ENCODE measurements at regions not wholly inside any gene's neighbourhood (a gene's known extent, or its start where the extent isn't known, plus 50 kb on each side); places are given as distances from the start of the nearest gene placed in this dataset.

DNA sequence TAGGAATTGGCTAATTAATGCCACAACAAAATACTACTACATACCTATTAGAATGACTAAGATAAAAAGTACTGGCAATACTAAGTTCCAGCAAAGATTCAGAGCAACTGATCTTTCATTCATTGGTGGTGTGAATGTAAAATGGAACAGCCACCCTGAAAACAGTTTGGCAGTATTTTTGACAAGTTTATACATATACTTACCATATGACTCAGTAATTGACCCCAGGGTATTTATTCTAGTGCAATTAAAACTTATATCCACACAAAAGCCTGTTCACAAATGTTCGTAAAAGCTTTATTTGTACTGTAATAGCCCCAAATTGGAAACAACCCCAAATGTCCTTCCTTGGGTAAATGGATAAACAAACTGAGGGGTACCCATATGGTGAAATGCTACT is 270.8 kb upstream of the ACTBL2 start:
- no peak for DNase-seq
- Mint-ChIP-seq H3K4me3 (no peak overlapping the region), H3K27me3 (ENCODE audit: insufficient read depth) (no peaks in the 10 kb centered on the region), H3K4me1 (no peaks in the 10 kb centered on the region), H3K36me3 (ENCODE audit: low read depth) (no peaks in the 10 kb centered on the region), H3K9me3 (no peaks in the 10 kb centered on the region), H3K27ac (no peak overlapping the region)
- Histone ChIP-seq H3K9ac (ENCODE audit: extremely low read depth, low read length, poor library complexity, severe bottlenecking) (no peak overlapping the region), H3K4me1 (ENCODE audit: control insufficient read depth, insufficient read depth, low read length) (no peaks in the 10 kb centered on the region), H3K36me3 (ENCODE audit: control insufficient read depth, insufficient read depth, low read length) (no peaks in the 10 kb centered on the region), H3K27me3 (ENCODE audit: control insufficient read depth, insufficient read depth, low read length, poor library complexity, severe bottlenecking) (no peaks in the 10 kb centered on the region), H3K27ac (ENCODE audit: low read depth, low read length) (no peak overlapping the region), H3K4me3 (ENCODE audit: low read length) (no peak overlapping the region), H3K9me3 (ENCODE audit: control insufficient read depth, low read length) (no peaks in the 10 kb centered on the region)
- 88% methylated on average over 1 of the region's 1 CpG; no CpG with 5 or more reads in 1 of the 2 experiments for WGBS, 2 experiments (ENCODE audit: insufficient coverage in 1 of 2, insufficient read length in 1 of 2)
- TF ChIP-seq, protein P1, sequence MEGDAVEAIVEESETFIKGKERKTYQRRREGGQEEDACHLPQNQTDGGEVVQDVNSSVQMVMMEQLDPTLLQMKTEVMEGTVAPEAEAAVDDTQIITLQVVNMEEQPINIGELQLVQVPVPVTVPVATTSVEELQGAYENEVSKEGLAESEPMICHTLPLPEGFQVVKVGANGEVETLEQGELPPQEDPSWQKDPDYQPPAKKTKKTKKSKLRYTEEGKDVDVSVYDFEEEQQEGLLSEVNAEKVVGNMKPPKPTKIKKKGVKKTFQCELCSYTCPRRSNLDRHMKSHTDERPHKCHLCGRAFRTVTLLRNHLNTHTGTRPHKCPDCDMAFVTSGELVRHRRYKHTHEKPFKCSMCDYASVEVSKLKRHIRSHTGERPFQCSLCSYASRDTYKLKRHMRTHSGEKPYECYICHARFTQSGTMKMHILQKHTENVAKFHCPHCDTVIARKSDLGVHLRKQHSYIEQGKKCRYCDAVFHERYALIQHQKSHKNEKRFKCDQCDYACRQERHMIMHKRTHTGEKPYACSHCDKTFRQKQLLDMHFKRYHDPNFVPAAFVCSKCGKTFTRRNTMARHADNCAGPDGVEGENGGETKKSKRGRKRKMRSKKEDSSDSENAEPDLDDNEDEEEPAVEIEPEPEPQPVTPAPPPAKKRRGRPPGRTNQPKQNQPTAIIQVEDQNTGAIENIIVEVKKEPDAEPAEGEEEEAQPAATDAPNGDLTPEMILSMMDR (conservative IDR thresholded peaks at IDR 0.05) = no peak

DNA sequence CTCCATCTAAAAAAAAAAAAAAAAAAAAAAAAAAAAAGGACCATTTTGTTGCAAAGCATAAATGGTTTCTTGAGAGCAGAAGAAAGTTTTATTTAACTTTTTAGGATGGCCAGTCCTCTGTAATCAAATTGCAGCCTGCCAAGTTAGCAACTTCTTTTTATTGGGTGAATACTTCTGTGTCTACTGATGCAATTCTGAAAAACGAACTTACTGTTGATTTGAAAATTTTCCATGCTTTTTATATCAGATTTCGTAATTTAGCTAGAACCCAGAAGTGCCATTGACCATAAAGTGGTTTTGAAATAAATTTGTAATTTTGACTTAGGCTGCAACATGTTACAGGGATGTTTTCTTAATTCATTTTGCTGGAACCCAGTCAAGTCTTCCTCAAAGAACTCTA is 269.1 kb upstream of the ACTBL2 start:
- Histone ChIP-seq H3K4me3 (ENCODE audit: low read length) (no peak overlapping the region), H3K27me3 (ENCODE audit: control insufficient read depth, insufficient read depth, low read length, poor library complexity, severe bottlenecking) (no peaks in the 10 kb centered on the region), H3K27ac (ENCODE audit: low read depth, low read length) (no peak overlapping the region), H3K9me3 (ENCODE audit: control insufficient read depth, low read length) (no peaks in the 10 kb centered on the region), H3K4me1 (ENCODE audit: control insufficient read depth, insufficient read depth, low read length) (no peaks in the 10 kb centered on the region), H3K36me3 (ENCODE audit: control insufficient read depth, insufficient read depth, low read length) (no peaks in the 10 kb centered on the region), H3K9ac (ENCODE audit: extremely low read depth, low read length, poor library complexity, severe bottlenecking) (no peak overlapping the region)
- DNase-seq = no peak
- TF ChIP-seq, protein P1 (conservative IDR thresholded peaks at IDR 0.05) = no peak
- no peaks in the 10 kb centered on the region for H3K27me3 Mint-ChIP-seq (ENCODE audit: insufficient read depth)
- no peaks in the 10 kb centered on the region for H3K9me3 Mint-ChIP-seq
- H3K4me1 Mint-ChIP-seq = no peaks in the 10 kb centered on the region
- WGBS, 2 experiments (ENCODE audit: insufficient coverage in 1 of 2, insufficient read length in 1 of 2) = 42 to 43% methylated on average over 2 of the region's 2 CpGs
- no peak overlapping the region for H3K4me3 Mint-ChIP-seq
- H3K27ac Mint-ChIP-seq = no peak overlapping the region
- H3K36me3 Mint-ChIP-seq (ENCODE audit: low read depth) = no peaks in the 10 kb centered on the region

DNA sequence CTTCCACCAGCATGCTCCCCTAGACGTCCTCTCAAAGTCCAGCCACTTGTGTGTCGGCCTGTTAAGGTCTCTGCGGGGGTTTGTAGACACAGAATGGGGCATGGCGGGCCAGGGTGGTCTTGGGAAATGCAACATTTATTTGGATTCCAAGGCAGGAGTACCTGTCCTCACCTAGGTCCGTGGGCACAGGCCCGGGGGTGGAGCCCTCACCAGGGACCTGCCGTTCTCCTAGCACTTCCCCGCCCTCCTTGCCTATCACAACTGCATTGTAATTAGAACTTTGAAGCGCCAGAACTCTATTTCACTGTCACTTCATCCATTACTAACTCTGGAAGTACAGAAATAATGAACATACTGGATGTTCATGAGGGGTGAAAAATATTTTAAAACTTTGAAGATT is 268.3 kb upstream of the ACTBL2 start:
- Mint-ChIP-seq H3K9me3 (no peaks in the 10 kb centered on the region), H3K4me3 (no peak overlapping the region), H3K4me1 (no peaks in the 10 kb centered on the region), H3K27ac (no peak overlapping the region), H3K36me3 (ENCODE audit: low read depth) (no peaks in the 10 kb centered on the region), H3K27me3 (ENCODE audit: insufficient read depth) (no peaks in the 10 kb centered on the region)
- TF ChIP-seq, protein P1 (conservative IDR thresholded peaks at IDR 0.05) = no peak
- no peaks in the 10 kb centered on the region for H3K27me3 ChIP-seq (ENCODE audit: control insufficient read depth, insufficient read depth, low read length, poor library complexity, severe bottlenecking)
- no peaks in the 10 kb centered on the region for H3K4me1 ChIP-seq (ENCODE audit: control insufficient read depth, insufficient read depth, low read length)
- no peak overlapping the region for H3K27ac ChIP-seq (ENCODE audit: low read depth, low read length)
- no peak for DNase-seq
- no peak overlapping the region for H3K9ac ChIP-seq (ENCODE audit: extremely low read depth, low read length, poor library complexity, severe bottlenecking)
- no peaks in the 10 kb centered on the region for H3K9me3 ChIP-seq (ENCODE audit: control insufficient read depth, low read length)
- H3K36me3 ChIP-seq (ENCODE audit: control insufficient read depth, insufficient read depth, low read length) = no peaks in the 10 kb centered on the region
- 93% methylated on average over 9 of the region's 9 CpGs; no CpG with 5 or more reads in 1 of the 2 experiments for WGBS, 2 experiments (ENCODE audit: insufficient coverage in 1 of 2, insufficient read length in 1 of 2)
- no peak overlapping the region for H3K4me3 ChIP-seq (ENCODE audit: low read length)

Data from endodermal cell (in vitro differentiated cells).